Smooth muscle cell of the brain vasculature (primary cell): ENCODE measurements at regions not wholly inside any gene's neighbourhood (a gene's known extent, or its start where the extent isn't known, plus 50 kb on each side); places are given as distances from the start of the nearest gene placed in this dataset.

Experiments used
- DNase-seq: peaks from one replicate; pipeline ENCODE4 v3.0.0-alpha.2; 2012; ENCODE audit warnings: low read depth, low spot score

DNA sequence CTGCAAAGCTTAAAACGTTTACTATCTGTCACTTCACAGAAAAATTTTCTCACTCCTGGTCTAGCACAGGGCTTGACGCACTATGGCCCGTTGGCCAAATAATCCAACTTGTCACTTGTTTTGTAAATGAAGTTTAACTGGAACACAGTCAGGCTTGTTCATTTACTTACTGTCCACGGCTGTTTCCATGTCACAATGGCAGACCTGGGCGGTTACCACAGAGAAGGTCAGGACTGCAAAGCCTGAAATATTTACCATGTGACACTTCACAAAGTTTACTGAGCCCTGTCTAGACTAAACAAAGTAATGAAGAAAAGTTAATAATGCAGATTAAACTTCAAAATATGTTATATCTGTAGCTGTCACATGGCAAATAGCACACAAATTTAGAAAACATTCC is 273.0 kb upstream of the GYPC start:
- no peak for DNase-seq

DNA sequence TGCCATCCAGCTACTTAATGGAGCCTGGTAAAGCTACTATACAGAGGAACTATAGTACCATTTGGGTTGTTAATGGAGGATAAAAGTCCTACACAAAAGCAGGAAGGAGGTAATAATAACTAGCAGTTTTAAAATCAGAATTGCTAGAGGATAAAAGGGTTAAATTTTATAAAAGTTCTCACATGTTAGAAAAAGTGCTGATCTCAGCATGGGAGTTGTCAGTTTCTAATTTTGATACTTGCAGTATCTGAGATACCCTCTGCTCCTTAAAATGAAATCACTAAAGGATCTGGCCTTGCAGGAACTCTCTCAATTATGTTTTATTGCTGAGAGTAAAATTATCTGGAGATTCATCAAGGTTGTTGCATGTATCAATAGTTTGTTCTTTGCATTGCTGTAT is 272.2 kb upstream of the GYPC start:
- no peak for DNase-seq

DNA sequence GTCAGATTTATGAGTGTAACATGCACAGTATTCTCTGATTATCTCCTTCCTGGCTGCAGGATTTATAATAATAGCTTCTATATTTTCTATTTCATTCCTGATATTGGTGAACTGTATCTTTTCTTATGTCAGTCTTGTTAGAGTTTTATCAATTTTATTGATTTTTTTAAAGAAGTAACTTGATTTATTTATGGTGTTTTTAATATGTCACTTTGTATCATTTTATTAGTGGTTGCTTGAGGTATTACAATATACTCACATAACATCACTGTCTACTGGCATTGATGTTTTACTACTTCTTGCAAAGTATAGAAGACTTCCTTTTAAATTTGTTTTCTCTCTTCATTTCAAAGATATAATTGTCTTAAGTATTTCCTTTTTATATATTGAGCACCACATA is 270.5 kb upstream of the GYPC start:
- no peak for DNase-seq

DNA sequence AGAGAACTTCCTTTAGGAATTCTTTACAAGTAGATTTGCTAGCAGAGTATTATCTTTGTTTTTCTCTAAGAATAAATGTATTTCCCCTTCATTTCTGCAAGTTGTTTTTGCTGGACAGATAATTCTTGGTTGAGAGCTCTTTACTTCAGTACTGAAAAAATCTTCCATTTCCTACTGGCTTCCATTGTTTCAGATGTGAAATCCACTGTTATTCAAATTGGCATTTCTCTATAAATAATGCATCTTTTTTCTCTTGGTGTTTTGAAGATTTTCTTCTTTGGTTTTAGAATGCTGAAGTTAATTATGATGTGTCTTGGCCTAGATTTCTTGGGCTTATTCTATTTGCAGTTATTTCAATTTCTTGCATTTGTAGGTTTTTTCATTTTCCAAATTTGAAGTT is 270.0 kb upstream of the GYPC start:
- no peak for DNase-seq

DNA sequence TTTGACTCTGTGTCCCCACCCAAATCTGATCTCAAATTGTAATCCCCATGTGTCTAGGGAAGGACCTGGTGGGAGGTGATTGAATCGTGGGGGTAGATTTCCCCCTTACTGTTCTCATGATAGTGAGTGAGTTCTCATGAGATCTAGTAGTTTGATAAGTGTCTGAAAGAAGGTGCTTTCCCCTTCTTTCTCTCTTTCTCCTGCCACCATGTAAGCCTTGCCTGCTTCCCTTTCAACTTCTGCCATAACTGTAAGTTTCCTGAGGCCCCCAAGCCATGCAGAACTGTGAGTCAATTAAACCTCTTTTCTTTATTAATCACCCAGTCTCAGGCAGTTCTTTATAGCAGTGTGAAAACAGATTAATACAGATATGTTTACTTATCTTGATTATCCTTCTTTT is 266.5 kb upstream of the GYPC start:
- DNase-seq, result no peak

DNA sequence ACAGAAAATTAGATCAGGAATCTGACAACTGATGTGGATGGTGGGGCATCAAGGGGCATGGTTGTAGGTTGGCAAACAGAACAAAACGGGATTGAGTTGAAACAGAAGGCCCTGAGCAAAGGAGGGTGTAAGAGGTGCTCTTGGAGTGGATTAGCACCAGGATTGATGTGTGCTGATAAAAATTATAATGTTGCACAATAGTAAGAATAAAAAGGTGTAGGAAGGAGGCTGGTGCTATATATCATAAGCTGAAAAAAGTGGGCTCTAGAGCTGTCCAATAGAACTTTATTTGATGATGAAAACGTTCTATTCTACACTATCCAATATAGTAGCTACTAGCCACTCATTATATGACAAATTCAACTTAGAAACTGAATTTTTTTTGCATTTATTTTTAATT is 263.1 kb upstream of the GYPC start:
- no peak for DNase-seq

DNA sequence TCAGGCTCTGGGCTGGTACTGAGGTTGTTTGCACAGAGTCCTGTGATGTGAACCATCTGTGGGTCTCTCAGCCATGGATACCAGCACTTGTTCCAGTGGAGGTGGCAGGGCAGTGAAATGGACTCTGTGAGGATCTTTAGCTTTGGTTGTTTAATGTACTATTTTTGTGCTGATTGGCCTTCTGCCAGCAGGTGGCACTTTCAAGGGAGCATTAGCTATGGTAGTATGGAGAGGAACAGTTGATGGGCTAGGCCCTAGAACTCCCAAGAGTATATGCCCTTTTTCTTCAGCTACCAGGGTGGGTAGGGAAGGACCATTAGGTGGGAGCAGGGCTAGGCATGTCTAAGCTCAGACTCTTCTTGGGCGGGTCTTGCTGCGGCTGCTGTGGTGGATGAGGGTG is 257.0 kb upstream of the GYPC start:
- DNase-seq, result no peak

DNA sequence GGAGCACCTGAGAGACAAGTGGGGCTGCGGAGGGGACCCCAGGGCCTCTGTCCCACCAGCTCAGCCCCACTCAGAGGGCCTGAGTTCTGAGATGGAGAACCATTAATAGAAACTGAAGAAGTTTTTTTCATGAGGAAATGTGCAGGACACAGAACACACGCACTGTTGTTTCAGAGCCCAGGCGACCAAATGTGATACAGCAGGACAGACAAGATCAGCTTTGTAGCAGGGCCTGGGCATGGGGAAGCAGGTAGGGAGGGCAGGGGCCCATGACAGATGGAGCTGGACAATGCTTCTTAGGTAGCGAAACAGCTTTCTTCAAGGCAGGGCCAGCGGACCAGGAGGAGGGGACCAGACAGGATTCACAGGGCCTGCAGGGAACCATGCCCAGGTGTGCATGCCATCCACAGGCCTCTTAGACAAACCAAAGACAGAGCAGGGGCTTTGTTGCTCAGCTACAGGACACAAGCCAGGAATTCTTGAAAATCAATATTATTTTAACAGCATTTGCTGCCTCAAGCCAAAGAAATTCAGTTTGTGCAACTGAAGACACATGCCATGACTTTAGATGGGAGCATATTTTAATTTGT is 252.8 kb upstream of the GYPC start:
- no peak for DNase-seq

DNA sequence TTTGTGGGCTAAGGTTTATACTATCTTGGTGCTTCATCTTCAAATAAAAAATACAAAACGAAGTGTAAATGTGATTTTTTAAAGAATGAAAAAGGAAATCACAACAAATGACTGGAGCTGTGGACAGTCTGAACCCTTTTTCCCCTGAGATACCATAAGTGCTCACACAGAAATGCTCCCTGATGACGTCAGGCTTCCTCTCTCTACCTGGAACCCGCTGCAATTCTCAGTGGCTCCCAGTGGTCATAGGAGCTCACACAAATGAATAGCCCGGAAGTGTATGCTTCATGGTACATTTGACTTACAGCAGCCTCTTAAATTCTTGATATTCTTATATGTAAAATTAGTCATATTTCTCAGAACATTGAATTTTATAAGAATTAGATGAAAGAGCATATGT is 249.7 kb upstream of the GYPC start:
- DNase-seq, result no peak

DNA sequence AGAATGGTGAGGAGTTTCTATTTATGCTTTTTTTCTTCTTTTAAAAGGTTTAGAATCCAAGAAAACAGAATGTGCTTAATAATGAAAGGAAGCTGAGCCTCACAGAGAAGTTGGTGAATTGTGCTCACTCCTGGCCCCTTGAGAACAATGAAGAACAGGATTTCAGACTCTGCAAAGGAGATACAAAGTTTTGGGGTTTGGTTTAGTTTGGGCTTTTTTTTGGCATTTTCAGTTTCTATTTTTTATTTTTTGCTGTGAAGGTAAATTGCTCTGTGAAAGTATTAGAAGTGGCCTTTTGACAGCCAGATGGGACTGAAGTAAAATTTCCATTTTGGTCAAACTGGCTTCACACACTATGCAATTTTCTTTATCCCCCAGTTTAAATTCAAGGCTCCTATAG is 247.3 kb upstream of the GYPC start:
- DNase-seq, result no peak

DNA sequence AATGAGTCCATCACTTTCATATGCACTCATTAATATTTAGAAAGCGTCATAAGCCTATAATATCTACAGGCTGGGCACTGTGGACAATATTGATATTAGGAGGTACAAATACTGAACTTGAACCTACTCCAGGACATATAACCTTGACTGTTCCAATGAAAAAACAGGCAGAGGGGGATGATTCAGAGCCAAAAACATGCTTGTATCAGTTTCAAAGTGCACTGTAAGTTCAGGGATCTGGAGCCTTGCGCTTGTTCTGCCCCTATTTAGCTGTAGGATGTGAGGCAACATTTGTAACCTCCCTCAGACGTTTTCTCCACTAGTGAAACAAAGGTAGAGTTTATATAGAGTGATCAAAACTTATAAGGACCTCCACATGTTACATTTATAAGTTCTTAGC is 246.1 kb upstream of the GYPC start:
- DNase-seq, result no peak

DNA sequence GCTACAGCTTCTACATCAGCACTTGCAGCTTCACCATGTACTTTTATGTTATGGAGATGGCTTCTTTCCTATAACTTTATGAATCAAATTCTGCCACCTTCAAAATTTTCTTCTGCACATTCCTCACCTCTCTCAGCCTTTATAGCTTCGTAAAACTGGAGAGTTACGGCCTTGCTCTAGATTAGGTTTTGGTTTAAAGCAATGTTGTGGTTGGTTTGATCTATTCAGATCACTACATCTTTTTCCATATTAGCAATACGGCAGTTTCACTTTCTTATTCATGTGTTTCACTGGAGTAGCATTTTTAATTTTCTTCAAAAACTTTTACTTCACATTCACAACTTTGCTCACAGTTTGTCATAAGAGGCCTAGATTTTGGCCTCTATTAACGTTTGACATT is 242.9 kb upstream of the GYPC start:
- no peak for DNase-seq

DNA sequence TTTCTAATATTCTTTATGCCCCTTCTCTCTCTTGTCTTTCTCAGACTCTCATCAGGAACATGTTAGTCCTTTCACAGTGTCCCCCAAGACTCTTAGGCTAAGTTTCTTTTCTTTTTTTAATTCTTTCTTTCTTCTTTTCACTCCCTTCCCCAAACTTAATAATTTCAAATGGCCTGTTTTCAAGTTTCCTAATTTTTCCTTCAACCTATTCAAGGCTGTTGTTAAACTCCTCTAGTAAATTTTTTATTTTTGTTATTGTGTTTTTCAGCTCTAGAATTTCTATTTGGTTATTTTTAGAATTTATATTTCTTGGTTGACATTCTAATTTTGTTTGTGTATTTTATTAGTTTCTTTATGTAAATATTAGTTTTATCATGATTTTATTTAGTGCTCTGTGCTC is 236.6 kb upstream of the GYPC start:
- DNase-seq, result no peak

DNA sequence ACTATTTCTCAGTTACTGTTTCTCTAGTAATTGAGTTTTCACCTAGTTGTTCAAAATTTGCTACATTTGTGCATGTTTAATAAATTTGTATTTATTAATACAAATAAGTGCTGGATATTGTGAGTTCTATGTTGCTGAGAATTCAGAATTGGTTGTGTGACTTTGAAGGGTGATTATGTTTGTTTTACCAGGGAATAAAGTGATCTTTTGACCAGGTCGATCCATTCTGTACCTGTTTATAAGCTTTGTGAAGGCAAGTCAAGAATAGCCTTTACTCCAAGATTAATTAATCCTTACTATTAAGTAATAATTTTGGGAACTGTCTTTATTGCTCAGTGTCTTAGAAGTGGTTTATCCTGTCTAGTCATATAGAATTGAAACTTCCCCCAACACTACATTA is 230.0 kb upstream of the GYPC start:
- no peak for DNase-seq

DNA sequence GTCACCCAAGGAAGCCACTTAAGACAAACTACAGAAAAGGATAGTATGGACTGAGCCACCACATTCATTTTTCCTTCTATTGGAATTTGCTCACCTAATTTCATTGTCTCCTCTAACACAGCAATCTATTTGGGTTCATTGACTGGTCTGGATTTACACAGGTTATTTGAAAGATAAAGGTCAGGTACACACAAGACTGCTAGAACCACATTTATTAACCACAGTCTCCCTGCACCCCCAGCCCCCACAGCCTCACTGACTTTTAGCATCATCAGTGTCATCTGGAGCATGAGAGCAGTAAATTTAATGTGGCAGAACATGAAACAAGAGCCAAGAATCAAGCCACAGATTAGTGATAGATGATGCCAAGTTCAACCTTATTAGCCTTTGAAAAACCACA is 226.9 kb upstream of the GYPC start:
- DNase-seq, result no peak

DNA sequence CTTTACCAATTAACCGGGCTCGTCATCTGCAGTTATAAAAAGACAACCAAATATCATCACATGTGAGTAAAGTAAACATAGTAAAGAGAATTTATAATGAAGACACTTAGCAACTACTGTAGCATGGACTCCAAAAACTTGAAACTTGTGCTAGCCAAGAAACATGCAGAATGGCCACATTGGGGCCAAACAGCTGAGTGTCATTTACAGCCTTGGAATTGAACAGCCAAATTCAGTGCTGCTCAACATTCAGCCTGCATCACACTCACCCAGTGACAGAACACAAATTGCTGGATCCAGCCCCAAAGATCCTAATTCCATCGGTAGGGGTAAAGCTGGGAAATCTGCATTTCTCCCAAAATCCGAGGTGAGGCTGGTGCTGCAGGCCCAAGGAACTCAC is 224.8 kb upstream of the GYPC start:
- DNase-seq, result no peak

DNA sequence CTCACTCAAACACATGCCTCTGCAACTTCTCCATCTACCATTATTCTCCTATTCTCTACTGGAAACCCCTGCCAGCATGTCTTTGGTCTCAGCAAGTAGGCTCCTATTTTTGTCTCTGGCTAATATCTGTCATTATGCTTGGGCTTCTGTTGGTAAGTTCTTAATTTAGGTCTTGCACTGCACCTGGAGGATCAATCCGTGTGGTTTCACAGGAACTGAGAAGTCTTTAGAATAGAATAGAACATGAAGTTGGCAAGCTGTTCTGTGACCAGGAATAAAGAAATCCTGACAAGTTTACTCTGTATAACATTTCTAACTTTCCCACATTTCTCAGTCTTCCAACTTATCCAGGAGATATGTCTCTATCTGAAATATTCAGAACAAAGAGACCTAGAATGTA is 219.5 kb upstream of the GYPC start:
- no peak for DNase-seq

DNA sequence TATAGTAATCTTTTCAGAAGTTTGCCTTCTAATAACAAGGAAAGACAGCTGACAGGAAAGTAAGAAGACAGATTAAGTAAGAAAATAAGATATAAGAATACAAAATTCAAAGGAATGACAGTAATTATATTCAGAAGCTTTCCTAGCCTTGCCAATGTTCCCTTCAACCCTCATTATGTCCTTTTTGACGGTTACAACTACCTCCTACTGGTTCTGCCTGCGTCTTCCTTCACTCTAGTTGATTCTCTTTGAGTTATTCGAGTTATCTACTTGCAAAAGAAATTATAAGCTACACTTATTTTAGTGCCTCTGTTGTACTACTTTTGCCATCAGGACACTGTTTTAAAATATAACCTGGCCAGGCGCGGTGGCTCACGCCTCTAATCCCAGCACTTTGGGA is 218.9 kb upstream of the GYPC start:
- DNase-seq, result no peak

DNA sequence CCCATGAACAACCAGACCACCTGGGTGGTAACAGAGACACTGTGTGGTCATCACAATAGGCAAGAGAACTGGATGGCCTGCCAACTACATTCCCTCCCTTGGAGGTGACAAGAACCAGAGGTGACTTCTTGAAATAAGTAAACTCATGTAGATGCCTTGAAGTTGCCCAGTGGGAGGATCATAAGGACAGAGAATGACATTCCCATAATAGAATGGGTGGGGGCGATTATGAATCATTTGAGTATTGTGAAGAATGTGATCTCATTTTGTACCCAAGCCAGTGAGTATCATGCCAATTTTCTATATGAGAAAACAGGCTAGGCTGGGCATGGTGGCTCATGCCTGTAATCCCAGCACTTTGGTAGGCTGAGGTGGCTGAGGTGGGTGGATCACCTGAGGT is 211.4 kb upstream of the GYPC start:
- DNase-seq, result no peak

DNA sequence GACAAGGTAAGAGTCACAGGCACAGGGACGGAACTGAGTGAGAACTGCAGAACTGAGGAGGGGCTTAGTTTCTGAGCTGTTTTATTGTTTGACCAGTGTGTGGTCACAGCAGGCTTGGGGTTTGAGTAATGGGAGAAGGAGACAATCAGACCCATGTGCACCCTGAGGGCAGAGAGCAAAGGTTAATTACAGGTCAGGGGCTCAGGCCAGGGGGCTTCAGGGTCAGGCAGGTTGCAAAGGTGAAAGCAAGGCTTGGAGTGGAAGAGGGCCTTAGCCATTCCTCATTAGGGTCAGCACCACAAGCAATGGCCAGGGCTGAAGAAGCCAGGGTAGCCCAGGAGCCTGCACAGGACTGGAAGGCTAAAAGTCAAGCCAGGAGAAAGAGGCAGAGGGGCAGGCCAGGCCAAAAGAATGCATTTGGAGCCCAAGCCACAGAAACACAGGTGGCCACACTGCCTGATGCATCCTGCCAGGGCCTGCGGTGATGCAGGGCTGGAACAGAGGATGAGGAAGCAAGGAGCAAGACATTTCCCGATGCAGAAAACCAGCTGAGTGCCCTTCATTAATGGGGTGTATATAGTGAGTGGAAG is 209.8 kb upstream of the GYPC start:
- no peak for DNase-seq

DNA sequence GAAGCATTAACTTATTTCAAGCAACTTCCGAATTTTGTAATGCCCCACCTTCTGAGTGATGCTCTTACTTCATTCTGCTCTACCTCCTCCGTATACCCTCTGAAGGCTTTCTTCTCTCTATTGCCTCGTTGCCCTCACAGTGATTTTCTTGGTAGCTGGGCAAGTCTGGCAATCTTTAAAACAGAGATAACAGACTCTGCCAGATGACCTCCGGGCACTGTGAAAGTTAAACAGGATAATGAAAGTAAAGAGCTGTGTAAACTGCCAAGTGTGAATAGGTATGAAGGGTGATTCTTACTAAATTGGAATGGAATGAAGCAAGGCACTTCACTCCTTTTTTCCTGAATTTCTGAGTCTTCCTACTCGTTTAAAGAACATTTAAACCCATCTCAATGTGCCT is 207.3 kb upstream of the GYPC start:
- no peak for DNase-seq

DNA sequence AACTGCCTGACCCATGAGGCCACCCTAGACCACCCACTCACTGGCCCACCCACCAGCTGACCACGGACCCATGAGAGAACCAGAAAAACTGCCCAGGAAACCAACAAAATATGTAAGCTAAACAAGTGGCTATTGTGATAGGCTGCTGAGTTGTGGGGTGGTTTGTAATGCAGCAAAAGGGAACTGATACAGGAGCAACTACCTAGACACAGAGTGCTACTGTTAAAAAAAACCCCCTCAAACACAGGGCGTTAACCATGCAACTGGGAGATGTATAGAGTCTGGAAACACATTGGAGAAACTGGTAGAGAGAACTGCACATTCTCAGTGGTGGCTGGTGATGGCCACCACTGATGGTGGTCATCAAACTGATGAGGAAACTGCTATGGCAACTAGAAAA is 206.3 kb upstream of the GYPC start:
- DNase-seq, result no peak

DNA sequence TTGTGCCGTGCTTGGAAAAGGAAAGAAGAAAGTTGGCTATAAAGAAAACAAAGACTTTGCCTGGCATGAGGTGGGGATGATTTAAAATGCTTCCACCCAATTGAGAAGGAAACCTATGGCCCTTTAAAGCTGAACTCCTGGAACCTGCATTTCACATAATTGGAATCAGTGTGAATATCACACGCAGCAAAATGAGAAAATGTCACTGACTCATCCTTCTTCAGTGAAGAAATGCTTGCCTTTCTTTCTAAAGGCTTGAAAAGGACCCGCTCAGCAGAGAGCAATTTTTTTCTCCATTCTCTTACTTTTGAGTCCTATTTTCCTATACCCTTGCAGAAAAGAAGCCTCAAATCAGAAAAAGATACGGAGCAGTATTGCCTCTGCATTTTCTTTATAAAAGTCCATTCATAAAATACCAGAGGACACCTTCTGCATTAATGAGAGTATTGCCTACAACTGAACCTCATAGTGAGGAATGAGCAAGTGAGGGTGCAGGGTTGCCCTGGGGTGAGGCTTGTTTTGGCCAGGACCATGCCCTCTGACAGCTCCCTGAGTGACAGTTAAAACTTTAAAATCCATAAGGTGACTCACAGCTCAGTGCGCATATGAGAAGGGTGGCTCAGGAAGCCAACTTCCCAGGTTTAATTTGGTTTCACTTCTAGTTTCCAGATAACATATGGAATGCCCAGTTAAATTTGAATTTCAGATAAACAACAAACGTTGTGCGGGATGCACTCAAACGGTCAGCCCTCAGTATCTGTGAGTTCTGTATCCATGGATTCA is 191.9 kb upstream of the GYPC start:
- DNase-seq, result no peak
